ENCODE measurements at regions not wholly inside any gene's neighbourhood (a gene's known extent, or its start where the extent isn't known, plus 50 kb on each side); places are given as distances from the start of the nearest gene placed in this dataset.

DNA sequence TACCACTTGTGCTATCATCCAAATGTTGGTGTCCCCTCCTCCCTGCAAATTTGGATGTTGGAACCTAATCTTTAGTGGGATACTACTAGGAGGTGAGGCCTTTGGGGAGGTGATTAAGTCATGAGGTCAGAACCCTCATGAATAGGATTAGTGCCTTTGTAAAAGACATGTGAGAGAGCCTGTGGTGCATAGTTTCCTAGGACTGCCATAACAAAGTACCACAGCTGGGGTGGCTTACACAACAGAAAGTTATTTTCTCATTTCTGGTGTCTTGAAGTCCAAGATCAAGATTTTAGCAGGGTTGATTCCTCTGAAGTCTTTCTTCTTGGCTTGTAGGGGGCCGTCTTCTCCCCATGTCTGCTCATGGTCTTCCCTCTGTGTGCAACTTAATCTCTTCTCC is 562.6 kb upstream of the ARGLU1 start:
- TF ChIP-seq, protein P1, sequence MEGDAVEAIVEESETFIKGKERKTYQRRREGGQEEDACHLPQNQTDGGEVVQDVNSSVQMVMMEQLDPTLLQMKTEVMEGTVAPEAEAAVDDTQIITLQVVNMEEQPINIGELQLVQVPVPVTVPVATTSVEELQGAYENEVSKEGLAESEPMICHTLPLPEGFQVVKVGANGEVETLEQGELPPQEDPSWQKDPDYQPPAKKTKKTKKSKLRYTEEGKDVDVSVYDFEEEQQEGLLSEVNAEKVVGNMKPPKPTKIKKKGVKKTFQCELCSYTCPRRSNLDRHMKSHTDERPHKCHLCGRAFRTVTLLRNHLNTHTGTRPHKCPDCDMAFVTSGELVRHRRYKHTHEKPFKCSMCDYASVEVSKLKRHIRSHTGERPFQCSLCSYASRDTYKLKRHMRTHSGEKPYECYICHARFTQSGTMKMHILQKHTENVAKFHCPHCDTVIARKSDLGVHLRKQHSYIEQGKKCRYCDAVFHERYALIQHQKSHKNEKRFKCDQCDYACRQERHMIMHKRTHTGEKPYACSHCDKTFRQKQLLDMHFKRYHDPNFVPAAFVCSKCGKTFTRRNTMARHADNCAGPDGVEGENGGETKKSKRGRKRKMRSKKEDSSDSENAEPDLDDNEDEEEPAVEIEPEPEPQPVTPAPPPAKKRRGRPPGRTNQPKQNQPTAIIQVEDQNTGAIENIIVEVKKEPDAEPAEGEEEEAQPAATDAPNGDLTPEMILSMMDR (IDR thresholded peaks at IDR 0.05), result no peak
- TF ChIP-seq POLR2A (IDR thresholded peaks at IDR 0.05), result no peak
